Stomach (tissue), 8 donors: ENCODE measurements at regions not wholly inside any gene's neighbourhood (a gene's known extent, or its start where the extent isn't known, plus 50 kb on each side); places are given as distances from the start of the nearest gene placed in this dataset.

Experiments used
- DNase-seq, 2 donors: peaks; one replicate each; pipeline versions ENCODE4 v3.0.0 to v3.0.0-alpha.2; 2013 to 2019
- H3K27ac ChIP-seq, 5 donors: fragments of 200-600 bp in 4 of 5; sonication (generic) in 4 of 5; one replicate each; pipeline ENCODE4 v1.5.1; 2013 to 2019; ENCODE audit warnings: mild to moderate bottlenecking in 1 of 5, moderate library complexity in 1 of 5
- H3K27me3 ChIP-seq, 3 donors: fragments of 200-600 bp; sonication (generic); one replicate each; pipeline ENCODE4 v1.5.1; 2017 to 2019; ENCODE audit warnings: mixed run types in 1 of 3
- H3K36me3 ChIP-seq, 4 donors: fragments of 200-600 bp; sonication (generic); 1 replicate in 3 of 4; 2 replicates in 1 of 4; pipeline ENCODE4 v1.5.1; 2016 to 2019
- H3K4me1 ChIP-seq, 4 donors: fragments of 200-600 bp; sonication (generic); one replicate each; pipeline ENCODE4 v1.5.1; 2016 to 2019
- H3K4me3 ChIP-seq, 4 donors: fragments of 200-600 bp; sonication (generic) in 3 of 4; one replicate each; pipeline ENCODE4 v1.5.1; 2016 to 2019; ENCODE audit warnings: mild to moderate bottlenecking in 1 of 4
- H3K9me3 ChIP-seq, 4 donors: fragments of 200-600 bp; sonication (generic); one replicate each; pipeline ENCODE4 v1.5.1; 2016 to 2019
- EP300 ChIP-seq: sonication (generic); formaldehyde crosslinking; IDR thresholded peaks from one replicate; pipeline ENCODE4 v1.6.1; 2017; ENCODE audit warnings: antibody characterized with exemption
- POLR2A ChIP-seq, 4 donors: fragments of 450-650 bp; IDR thresholded peaks; one replicate each; pipeline ENCODE4 v1.6.1; 2016; ENCODE audit warnings: antibody characterized with exemption in 4 of 4, control low read depth in 2 of 4, mild to moderate bottlenecking in 1 of 4, moderate library complexity in 1 of 4
- POLR2AphosphoS5 ChIP-seq, 3 donors: sonication (generic); formaldehyde crosslinking; IDR thresholded peaks; one replicate each; pipeline ENCODE4 v1.6.1; 2016; ENCODE audit warnings: antibody characterized with exemption in 3 of 3
- WGBS, 5 donors: extraction: QIAGEN DNeasy Blood & Tissue Kit in 3 of 5; methylation state at CpG; one replicate each; pipeline versions ENCODE4 v1.1.5 to v1.1.7; 2013 to 2018; 5-methylcytosine and 5-hydroxymethylcytosine counted together
- intact Hi-C: fragments of 100-400 bp; cut with DNase I; formaldehyde crosslinking; loops from one replicate; pipeline ENCODE4 v1.15.1; 2023; ENCODE audit warnings: low total_unique reads
- TF ChIP-seq, protein P1 (sequence below), 7 experiments: fragments of 450-650 bp in 4 of 7; fragments of 200-600 bp in 3 of 7; sonication (generic) in 3 of 7; IDR thresholded peaks; one replicate each; pipeline ENCODE4 v1.5.1; 2016 to 2019; ENCODE audit warnings: antibody characterized with exemption in 7 of 7, control low read depth in 2 of 7, mild to moderate bottlenecking in 1 of 7
- donor health status: healthy with polysubstance abuse.
- donor health status: Bipolar disorder and iron deficiency.
- donor health status: healthy.

DNA sequence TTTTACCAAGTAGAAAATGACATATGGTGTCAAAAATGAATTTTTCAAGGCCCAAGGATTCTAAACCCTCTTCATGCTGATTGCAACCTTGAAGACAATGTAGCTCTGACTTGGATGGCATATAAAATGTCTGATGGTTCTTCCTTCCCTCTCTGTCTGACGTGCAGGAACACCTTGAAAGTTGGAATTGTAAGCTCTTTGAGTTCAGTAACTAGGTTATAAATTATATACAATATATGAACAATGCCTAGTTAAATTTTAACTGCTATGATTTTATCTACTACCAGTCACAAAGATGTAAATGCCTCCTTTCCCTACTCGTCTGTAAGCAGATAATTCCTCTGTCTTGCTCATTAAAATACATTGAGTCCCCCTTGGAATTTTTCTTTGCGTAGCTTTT is 89.5 kb upstream of the TMEM17 start:
- Histone ChIP-seq H3K9me3 (no peaks in the 10 kb centered on the region), H3K27ac (no peak overlapping the region), H3K4me1 (peaks cover 0 to 6% (median 0%) of the 10 kb centered on the region in 4 donors), H3K27me3 (no peaks in the 10 kb centered on the region), H3K4me3 (no peak overlapping the region), H3K36me3 (no peaks in the 10 kb centered on the region)
- intact Hi-C loops: no loop called here
- DNase-seq: no peak
- WGBS, 5 donors: 78 to 87% (median 86%) methylated on average over 3 of the region's 3 CpGs
- TF ChIP-seq POLR2A (IDR thresholded peaks at IDR 0.05): no peak
- no peak for TF ChIP-seq POLR2AphosphoS5 (IDR thresholded peaks at IDR 0.05)
- TF ChIP-seq EP300: no peak
- TF ChIP-seq, protein P1, sequence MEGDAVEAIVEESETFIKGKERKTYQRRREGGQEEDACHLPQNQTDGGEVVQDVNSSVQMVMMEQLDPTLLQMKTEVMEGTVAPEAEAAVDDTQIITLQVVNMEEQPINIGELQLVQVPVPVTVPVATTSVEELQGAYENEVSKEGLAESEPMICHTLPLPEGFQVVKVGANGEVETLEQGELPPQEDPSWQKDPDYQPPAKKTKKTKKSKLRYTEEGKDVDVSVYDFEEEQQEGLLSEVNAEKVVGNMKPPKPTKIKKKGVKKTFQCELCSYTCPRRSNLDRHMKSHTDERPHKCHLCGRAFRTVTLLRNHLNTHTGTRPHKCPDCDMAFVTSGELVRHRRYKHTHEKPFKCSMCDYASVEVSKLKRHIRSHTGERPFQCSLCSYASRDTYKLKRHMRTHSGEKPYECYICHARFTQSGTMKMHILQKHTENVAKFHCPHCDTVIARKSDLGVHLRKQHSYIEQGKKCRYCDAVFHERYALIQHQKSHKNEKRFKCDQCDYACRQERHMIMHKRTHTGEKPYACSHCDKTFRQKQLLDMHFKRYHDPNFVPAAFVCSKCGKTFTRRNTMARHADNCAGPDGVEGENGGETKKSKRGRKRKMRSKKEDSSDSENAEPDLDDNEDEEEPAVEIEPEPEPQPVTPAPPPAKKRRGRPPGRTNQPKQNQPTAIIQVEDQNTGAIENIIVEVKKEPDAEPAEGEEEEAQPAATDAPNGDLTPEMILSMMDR (IDR thresholded peaks at IDR 0.05): no peak

DNA sequence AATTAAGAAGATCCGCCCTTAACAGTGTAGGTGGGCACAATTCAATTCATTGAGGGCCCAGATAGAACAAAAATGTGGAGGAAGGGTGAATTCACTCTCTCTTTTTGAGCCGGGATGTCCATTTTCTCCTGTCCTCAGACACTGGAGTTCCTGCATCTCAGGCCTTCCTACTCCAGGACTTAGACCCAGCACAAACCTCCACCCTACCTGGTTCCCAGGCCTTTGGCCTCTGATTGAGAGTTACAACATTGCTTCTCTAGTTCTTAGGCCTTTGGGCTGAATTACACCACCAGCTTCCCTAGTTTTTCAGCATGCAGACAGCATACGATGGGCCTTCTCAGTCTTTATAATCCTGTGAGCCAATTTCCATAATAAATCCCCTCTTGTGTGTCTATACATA is 87.8 kb upstream of the TMEM17 start:
- H3K4me1 ChIP-seq: peaks cover 0 to 6% (median 0%) of the 10 kb centered on the region in 4 donors
- no peaks in the 10 kb centered on the region for H3K36me3 ChIP-seq
- DNase-seq: no peak
- no peak overlapping the region for H3K27ac ChIP-seq
- H3K9me3 ChIP-seq: no peaks in the 10 kb centered on the region
- 91 to 97% (median 94%) methylated on average over 3 of the region's 3 CpGs for WGBS, 5 donors
- no peaks in the 10 kb centered on the region for H3K27me3 ChIP-seq
- H3K4me3 ChIP-seq: no peak overlapping the region
- intact Hi-C loops: no loop called here
- TF ChIP-seq POLR2A (IDR thresholded peaks at IDR 0.05): no peak
- TF ChIP-seq, protein P1 (IDR thresholded peaks at IDR 0.05): no peak
- no peak for TF ChIP-seq EP300
- TF ChIP-seq POLR2AphosphoS5 (IDR thresholded peaks at IDR 0.05): no peak

DNA sequence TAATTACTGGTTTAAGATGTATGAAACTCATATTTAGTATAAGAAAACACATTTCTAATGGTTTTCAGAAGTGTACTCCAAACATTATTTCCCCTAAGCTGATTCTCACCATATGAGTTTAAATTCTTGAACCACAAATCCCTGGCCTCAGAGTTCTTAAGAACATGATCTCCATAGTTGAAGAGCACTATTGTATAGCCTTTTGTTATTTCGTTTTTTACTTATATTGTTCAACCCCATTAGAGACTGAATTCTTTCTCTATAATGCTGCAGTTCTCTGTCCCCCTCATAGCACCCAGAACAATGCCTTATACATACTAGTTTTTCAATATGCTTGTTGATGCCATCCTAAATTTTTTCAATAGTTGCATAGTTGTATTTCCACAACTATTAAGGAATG is 85.5 kb upstream of the TMEM17 start:
- peaks cover 0 to 6% (median 0%) of the 10 kb centered on the region in 4 donors for H3K4me1 ChIP-seq
- no peak for DNase-seq
- intact Hi-C loops: no loop called here
- no peaks in the 10 kb centered on the region for H3K27me3 ChIP-seq
- H3K9me3 ChIP-seq: no peaks in the 10 kb centered on the region
- 53 to 74% (median 68%) methylated on average over 1 of the region's 1 CpG for WGBS, 5 donors
- TF ChIP-seq POLR2AphosphoS5 (IDR thresholded peaks at IDR 0.05) (no peak), EP300 (no peak), POLR2A (IDR thresholded peaks at IDR 0.05) (no peak)
- TF ChIP-seq, protein P1 (IDR thresholded peaks at IDR 0.05): no peak
- no peak overlapping the region for H3K27ac ChIP-seq
- no peak overlapping the region for H3K4me3 ChIP-seq
- no peaks in the 10 kb centered on the region for H3K36me3 ChIP-seq

DNA sequence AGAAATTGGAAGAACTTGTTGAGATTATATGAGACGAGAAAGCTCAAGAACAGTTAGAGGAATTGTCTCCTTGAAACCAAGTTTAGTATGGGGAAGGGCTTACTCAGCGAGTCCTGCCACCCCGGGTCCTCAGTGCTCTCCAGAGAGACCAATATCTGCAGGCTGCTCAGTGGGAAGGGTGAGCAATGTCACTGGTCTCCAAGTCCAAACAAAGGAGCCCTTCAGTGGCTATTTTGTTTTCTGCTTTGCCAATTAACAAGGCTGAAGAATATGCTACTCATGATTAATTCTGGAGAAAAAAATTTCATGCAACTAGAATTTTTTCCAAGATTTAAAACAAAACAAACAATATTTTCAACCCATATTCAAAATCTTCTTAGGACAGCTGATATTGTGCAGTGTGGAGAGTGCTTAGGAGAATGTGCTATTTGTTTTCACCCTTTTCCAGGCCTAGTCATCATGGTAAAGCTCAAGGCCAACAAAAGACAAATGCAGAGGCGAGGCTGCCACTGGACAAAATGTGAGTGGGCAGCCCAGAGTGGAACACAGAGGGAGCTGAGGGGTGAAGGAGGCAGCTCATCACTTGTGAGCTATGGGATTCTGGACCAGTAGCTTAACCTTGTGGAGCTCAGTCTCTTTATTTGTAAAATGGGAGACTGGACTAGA is 83.8 kb upstream of the TMEM17 start:
- DNase-seq: no peak
- 68 to 74% (median 71%) methylated on average over 4 of the region's 4 CpGs for WGBS, 5 donors
- H3K27ac ChIP-seq: no peak overlapping the region

More for the DNA sequence above, 83.8 kb upstream of the TMEM17 start:
- no peaks in the 10 kb centered on the region for H3K9me3 ChIP-seq
- no peak overlapping the region for H3K4me3 ChIP-seq
- TF ChIP-seq, protein P1 (IDR thresholded peaks at IDR 0.05): no peak
- TF ChIP-seq EP300 (no peak), POLR2A (IDR thresholded peaks at IDR 0.05) (no peak), POLR2AphosphoS5 (IDR thresholded peaks at IDR 0.05) (no peak)
- H3K4me1 ChIP-seq: no peaks in the 10 kb centered on the region
- H3K27me3 ChIP-seq: no peaks in the 10 kb centered on the region
- intact Hi-C loops: no loop called here
- H3K36me3 ChIP-seq: no peaks in the 10 kb centered on the region
